GM12873 (cell line): ENCODE measurements at regions not wholly inside any gene's neighbourhood (a gene's known extent, or its start where the extent isn't known, plus 50 kb on each side); places are given as distances from the start of the nearest gene placed in this dataset.

ENCODE experiments used
- TF ChIP-seq, protein P1 (sequence below): IDR thresholded peaks from 2 replicates; pipeline ENCODE4 v1.5.1; 2012; ENCODE audit warnings: low read depth, mild to moderate bottlenecking, moderate library complexity, low read length, control low read depth; ENCODE audit not compliant: insufficient read depth; ENCODE audit errors: missing control alignments

DNA sequence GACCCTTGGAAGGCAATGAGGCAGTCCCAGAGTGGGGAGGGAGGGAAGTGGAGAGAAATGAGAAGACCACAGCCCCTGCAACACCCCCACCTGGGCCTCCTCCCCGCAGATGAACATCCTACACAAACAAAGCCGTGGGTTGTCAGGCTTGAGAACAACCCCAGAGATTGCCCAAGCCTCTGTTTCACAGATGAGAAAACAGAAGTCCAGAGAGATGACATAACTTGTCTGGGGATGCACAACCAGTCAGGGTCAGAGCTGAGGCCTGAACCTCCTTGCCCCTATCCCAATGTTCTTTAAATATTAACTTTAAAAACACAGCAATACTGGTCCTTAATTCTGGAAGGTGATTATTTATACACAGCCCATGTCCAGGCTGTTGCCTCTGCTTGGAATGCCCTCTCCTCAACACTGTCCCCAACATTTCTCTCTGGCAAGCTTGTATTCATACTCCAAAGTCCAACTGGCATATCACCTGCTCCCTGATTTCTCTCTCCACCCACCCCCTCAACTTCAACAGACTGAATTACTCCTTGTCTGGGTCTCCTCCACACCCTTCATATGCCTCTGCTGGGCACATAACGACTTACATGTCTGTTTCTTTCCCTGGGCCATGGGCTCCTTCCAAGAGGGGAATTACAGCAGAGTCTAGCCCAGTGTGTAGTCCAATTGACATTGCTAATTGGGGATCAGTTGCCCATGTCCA, 135.5 kb upstream of the LRFN2 start:
- TF ChIP-seq, protein P1, sequence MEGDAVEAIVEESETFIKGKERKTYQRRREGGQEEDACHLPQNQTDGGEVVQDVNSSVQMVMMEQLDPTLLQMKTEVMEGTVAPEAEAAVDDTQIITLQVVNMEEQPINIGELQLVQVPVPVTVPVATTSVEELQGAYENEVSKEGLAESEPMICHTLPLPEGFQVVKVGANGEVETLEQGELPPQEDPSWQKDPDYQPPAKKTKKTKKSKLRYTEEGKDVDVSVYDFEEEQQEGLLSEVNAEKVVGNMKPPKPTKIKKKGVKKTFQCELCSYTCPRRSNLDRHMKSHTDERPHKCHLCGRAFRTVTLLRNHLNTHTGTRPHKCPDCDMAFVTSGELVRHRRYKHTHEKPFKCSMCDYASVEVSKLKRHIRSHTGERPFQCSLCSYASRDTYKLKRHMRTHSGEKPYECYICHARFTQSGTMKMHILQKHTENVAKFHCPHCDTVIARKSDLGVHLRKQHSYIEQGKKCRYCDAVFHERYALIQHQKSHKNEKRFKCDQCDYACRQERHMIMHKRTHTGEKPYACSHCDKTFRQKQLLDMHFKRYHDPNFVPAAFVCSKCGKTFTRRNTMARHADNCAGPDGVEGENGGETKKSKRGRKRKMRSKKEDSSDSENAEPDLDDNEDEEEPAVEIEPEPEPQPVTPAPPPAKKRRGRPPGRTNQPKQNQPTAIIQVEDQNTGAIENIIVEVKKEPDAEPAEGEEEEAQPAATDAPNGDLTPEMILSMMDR, result no peak

DNA sequence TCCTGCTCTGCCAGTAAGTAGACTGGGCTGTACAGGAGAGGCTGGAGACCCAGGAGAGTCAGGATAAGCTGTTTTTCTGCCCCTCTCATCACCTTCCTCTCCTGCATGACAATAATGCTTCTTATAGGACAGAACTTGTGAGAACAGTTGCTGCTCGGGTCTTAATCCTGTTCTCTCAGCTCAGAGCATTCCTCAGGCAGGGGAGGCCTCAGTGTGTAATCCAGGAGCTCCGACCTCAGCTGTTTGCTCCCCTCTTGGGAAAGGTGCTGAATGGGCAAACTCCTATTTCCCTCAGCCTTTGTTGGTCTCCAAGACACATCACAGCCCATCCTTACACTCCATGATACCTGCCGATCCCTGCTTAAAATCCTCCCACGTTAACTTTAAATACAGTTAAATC, 134.9 kb upstream of the LRFN2 start:
- TF ChIP-seq, protein P1, result no peak

DNA sequence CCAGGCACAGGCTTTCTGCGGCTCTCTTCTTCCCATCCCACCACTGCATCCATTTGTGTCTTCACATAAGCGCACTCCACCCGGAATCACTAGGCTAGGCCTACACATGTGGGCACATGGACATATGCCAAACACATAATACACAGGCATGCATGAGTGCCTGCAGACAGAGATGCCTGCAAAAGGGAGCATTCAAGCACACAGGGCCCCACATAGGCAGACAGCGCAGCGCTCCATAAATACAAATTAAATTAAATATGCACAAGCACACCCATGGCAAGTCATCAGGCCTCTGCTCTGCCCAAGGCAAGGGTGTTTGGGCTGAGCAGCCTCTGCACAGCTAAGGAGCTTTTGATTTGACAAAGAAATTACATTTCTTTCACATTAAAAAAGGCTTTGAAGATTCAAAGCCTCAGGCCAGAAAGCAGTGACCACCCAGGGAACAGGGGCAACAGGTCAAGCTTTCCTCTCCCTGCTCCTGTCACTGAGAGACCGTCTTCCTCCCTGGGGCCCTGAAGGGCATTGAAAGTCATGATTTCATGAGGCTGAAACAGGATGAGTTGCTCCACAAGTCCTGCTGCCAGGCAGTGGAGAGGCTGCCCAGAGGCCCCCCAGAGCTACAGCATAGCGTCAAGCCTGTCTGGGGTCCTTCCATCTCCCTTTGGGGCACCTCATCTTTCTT, 134.2 kb upstream of the LRFN2 start:
- TF ChIP-seq, protein P1, result no peak

DNA sequence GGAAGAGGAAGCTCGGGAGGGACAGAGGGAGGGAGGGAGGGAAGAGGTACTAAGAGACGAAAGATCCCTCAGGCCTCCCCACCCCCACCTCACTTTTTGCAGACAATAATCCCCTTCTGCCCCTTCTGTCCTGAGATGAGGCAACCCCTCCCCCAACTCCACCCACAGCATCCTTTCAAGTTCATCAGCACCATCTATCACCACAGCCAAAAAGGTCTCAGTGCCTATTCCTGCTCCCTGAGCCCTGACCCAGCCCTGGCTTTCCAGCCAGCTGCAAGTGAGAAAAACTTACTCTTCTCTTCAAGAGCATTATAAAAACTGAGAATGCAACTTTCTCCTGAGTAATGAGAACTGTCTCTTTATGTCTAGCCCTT, 133.2 kb upstream of the LRFN2 start:
- TF ChIP-seq, protein P1, result no peak

DNA sequence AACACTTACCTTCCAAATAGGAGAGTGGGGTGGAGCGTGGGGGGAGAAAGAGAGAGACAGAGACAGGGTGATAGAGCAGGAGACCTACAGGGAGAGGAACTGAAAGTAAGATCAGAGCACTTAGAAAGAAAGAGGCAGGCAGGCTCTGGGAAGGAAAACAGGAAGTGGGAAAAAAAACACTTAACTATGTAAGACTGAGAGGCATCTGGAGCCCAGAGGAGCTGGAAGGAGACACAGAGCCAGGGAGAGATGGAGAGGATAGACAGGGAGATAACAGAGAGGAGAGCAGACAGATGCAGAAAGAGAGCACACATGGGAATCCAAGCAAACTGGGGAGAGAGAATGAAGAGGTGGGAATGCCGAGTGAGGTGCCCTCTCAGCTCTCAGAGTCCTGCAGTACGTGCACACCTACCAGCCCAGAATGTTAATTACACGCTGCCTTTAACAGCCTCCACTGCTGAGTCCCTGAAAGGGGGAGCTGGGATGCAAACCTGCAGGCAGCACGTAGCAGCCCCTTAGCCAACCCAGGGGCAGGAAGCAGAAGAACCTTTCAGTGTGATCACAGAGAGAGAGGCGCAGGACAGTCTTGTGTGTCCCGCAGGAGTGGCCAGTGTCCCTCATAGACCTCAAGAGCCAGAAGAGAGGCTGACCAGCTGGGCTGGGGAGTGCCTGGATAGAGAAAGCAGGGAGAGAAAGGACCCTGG, 132.7 kb upstream of the LRFN2 start:
- TF ChIP-seq, protein P1, result no peak

DNA sequence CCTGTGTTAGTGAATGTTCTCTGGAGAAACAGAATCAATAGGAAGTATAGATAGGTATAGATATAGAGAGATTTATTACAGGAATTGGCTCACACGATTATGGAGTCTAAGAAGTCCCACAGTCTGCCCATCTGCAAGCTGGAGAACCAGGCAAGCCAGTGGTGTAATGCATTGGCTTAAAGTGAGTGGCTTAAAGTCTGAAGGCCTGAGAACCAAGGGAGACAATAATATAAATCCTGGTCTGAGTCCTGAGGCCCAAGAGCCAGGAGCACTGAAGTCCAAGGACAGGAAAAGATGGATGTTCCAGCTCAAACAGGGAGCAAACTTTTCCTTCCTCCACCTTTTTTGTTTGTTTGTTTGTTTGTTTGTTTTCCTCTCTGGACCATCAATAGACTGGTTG, 131.2 kb upstream of the LRFN2 start:
- TF ChIP-seq, protein P1, result no peak

DNA sequence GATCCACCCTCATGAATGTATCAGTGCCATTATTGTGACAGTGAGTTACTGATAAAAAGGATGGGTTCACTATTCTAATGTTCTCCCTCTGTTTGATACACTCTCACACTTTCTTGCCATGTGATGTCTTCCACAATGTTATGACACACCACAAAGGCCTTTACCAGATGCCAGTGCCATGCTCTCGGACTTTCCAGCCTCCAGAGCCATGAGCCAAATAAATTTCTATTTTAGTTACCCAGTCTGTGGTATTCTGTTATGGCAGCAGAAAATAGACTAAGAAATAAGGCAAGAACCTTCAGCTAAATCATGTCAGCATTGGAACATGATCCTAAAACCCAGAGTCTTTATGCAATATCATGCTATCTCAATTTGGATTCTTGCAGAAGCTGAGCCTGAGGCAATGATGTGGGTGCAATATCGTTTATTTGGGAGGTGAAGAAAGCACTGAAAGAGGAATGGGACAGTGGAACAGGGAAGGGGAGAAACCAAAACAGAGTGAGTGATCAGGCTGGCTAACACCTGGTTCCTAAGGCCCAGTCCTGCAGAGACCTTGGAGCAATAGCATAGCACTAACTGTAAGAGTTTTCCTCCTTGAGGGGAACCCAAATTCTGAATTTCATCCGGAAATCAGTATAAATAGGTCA, 130.4 kb upstream of the LRFN2 start:
- TF ChIP-seq, protein P1, result no peak
